ENCODE measurements at regions not wholly inside any gene's neighbourhood (a gene's known extent, or its start where the extent isn't known, plus 50 kb on each side); places are given as distances from the start of the nearest gene placed in this dataset.

DNA sequence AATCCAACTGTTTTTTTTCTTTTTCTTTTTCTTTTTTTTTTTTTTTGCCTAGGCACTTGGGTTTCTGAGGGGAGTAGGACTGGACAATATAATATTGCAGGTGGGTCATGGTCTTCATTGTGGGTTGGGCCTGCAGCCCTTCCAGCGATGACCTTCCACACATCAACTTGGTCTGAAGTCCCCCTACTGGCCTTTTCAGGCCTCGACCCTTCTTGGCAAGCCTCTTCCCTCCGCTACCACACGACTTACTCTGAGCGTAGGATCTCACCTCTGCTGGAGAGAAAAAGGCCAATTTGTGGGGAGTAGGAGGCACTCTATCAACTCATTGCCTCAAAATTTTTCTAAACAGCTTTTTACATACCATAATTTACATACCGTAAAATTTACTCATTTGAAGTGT, 51.1 kb upstream of the GRIK3 start:
- no peak overlapping the region for H3K27ac ChIP-seq
- H3K4me3 ChIP-seq: no peak overlapping the region

DNA sequence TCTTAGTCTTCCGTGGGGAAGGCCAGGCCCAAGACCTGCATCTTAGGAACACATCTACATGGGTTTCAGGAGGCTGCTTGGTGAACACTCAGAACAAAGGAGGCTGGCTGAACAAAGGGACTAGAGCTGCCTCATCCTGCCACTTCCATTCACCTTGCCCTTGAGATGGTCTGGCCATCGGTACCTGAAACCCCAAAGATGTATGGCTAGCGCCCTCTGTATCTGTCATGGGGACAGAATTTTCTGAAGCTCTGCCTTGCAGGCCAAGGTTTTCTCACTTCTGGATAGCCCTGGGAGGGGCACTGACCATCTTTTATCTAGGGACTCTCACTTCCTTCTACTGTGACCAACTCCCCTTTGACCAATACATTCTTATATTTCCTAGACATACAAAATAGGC, 55.4 kb upstream of the GRIK3 start:
- Histone ChIP-seq H3K4me3 (no peak overlapping the region), H3K27ac (no peak overlapping the region)

DNA sequence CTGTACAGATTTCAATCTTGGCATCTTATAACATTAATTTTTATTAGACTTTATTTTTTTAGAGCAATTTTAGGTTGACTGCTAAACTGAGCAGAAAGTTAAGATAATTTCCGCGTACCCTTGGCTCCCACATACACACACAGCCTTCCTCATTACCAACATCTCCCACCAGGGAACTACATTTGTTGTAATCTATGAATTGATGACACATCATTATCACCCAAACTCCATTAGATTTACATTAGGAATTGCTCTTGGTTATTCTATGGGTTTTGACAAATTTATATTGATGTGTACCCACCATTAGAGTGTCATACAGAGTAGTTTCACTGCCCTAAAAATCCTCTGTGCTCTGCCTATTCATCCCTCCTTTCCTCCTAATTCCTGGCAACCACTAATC, 56.4 kb upstream of the GRIK3 start:
- Histone ChIP-seq H3K4me3 (no peak overlapping the region), H3K27ac (no peak overlapping the region)

DNA sequence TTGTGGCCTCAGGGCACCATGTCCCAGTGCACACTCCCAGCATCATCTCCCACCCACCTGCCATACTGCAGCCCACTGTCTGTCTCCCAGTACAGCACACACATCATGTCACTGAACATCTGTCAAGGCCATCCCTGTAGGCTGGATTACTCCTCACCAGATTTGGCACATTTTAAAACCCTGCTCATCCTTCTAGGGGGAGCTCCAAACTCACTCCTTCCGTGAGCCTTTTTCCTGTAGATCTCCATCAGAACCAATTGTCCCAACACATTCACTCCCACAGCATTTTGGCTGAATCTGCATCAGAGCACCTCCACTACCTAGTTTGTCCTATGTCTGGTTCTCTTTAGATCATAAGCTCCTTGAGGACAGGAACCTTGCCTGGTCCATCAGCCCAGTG, 58.6 kb upstream of the GRIK3 start:
- H3K27ac ChIP-seq: no peak overlapping the region
- H3K4me3 ChIP-seq: no peak overlapping the region

DNA sequence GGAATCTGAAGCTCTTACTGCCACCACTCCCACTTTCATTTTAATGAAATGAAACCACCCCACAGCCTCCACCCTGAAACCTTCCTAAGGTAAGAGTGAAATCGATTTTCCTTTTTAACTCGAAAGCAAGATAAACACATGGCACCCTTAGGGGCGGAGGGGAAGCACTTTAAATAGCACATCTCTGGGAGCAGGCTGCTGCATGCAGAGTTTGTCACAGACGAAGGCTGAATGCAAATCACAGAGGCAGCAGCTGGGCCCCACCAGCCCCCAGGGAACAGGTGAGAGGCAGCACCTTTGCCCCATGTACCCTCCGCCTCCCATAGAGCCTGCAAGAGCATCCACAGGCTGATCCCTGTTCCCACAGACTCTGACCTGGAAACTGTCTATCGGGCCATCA, 60.0 kb upstream of the GRIK3 start:
- H3K27ac ChIP-seq: no peak overlapping the region
- no peak overlapping the region for H3K4me3 ChIP-seq

DNA sequence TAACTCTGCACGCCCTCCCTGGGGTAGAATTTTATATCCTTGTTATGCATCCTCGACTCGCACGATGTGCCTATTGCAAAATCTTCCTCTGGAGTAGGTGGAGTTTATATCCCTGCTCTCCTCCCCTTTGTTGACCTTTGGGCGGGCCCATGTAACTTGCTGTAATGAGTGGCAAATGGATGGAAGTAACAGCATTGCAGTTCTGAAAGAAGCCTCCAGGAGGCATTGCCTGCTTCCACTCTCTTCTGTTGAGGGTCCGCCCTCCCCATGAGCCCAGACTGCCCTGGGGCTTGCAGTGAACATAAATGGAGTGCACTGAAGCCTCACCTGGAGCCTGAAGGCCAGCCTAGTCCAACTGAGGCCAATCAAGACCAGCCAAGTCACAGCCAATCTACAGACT, 62.2 kb upstream of the GRIK3 start:
- H3K27ac ChIP-seq: no peak overlapping the region
- H3K4me3 ChIP-seq: no peak overlapping the region

DNA sequence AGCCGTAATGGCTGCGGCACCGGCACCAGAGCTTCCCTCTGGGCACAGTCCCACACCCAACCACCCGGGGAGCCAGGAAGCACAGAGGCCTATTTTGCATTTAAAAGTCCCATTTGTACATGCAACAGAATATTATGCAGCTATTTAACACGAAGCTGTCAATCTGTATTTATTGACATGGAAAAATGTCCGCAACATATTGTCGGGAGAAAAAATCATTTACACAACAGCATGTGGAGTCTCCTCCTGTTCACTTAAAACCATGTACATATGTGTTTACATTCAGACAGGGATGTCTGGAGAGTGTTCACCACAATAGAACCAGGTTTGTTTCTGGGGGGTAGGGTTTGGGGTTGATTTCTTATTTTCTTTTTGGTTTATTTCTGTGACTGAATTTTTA, 63.4 kb upstream of the GRIK3 start:
- no peak overlapping the region for H3K27ac ChIP-seq

DNA sequence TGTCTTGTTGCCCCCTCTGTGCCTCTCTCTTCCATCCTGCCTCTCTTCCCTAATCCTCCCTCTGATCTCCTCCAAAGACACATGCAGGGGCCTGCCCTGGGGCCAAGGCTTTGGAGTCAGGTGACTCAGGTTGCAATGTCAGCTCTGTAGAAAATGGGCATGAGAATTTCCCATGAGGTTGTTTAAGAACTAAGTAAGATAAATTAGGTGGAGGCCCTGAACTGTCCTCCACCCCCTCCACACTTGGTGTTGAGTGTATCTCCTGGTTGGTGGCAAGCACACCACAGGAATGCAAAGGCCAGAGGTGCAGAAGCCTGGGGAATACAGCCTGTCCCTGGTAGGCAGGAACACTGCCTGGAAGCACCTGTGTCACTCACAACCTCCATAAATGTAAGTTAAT, 63.9 kb upstream of the GRIK3 start:
- Histone ChIP-seq H3K27ac (no peak overlapping the region), H3K4me3 (no peak overlapping the region)

More for the DNA sequence above, 63.4 kb upstream of the GRIK3 start:
- no peak overlapping the region for H3K4me3 ChIP-seq

DNA sequence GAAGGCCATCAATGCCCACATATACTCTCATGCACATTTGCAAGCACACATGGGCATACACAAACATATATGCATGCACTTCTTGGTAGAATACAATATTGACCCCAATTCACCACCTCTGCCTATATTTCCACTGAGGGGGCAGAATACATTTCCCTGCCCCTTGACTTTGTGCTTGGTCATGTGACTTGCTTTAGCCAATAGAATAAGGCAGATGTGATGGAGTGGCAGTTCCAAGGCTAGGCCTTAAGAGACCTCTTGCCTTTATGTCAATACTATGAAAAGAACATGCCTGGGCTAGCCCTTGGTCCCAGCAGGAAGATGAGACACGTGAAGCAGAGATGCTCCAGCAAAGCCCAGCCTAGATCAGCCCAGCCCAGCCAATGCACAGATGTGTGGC, 66.0 kb upstream of the GRIK3 start:
- no peak overlapping the region for H3K27ac ChIP-seq
- no peak overlapping the region for H3K4me3 ChIP-seq

DNA sequence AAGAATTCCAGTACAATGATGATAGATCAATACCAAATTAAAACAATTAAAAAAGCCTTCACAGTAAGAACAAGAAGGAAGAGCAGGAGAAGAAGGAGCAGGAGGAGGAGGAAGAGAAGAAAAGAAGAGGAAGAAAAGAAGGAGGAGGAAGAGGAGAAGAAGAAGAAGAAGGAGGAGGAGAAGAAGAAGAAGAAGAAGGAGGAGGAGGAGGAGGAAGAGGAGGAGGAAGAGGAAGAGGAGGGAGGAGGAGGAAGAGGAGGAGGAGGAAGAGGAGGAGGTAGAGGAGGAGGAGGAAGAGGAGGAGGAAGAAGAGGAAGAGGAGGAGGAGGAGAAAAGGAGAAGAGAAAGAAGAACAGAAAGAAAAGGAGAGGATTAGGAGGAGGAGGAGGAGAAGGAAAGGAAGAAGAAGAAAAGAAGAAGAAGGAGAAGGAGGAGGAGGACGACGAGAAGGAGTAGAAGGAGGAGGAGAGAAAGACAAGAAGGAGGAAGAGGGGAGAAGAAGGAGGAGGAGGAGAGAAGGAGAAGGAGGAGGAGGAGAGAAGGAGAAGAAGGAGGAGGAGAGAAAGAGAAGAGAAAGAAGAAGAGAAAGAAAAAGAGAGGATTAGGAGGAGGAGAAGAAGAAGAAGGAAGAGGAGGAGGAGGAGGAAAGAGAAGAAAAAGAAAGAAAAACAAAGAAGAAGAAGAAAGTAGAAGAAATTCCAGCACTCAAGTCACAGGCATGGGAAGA, 68.5 kb upstream of the GRIK3 start:
- Histone ChIP-seq H3K4me3 (no peak overlapping the region), H3K27ac (no peak overlapping the region)

DNA sequence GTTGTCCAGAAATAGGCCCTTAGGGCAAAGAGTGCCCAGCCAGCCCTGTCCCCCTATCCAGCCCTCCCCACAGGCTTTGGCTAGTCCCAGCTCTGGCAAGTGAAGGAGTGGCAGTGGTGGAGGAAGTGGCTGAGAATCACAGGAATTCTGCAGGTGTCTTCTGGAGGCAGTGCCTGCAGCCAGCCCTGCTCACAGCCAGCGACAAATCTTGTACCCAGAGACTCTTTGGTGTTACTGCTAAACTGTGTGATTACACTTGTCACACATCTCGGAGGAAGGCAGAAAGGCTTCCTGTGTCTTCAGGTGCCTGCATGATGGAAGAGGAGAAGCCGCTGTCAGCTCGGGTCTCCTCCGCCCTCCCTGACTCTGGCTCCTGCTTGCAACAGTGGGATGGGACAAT, 71.6 kb upstream of the GRIK3 start:
- Histone ChIP-seq H3K4me3 (no peak overlapping the region), H3K27ac (no peak overlapping the region)

DNA sequence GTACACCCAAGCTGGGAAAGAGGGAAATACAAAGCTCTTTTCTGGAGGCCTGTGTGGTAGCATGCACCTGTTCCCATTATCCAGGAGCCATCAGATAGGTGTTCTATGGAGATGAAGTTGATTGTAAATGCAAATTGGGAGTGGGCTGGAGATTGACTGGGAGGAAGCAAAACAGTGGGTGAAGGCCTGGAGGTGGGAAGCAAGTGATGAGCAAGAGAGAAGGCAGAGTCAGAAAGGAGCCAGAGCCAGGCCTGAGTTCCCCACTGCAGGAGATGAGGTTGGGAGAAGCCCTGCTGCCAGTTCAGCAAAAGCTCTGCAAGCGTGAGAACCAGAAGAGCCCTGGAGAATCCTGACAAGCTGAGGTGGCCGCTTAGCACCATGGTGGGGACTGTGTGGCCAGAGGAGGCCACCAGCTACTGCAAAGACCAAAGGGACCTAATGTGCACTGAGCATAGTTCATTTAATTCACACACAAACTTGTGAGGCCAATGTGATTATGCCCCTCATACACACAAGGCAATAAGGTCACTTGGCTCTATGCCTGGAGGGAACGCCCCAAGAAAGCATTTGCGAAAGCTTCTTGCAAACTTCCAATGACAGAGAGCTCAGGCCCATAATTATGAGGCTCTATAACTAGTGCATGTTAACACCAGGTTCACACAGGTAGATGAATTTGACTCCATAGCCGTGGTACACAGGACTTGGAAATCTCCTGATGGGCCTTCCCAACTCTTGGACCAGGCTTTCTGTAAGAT, 73.0 kb upstream of the GRIK3 start:
- Histone ChIP-seq H3K27ac (no peak overlapping the region), H3K4me3 (no peak overlapping the region)

DNA sequence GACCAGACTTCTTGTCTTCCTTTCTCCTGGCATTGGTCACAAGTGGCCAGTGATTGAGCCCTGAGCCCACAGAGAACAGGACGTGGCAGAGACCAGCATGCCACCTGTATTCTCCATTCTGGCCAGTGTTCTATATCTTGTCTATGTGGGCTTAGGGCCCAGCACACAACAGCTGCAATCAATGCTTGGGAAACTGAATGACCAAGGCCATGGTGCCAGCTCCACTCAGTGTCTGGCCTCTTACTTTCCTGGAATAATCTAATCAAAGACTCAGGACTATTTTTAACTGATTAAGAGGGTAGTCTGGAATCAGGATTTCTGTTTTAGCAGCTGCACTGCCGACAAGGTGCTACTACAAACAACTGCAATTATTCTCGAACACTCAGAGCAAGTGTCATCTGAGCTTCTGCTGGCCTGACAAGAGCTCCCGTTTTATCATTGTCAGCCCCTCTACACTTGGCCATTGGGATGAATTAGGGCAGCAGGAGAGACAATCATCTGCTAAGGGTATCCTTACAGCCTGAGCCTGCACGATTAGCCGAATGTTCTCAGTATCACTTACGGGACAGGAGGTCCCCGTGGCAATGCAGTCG, 74.4 kb upstream of the GRIK3 start:
- no peak overlapping the region for H3K27ac ChIP-seq
- H3K4me3 ChIP-seq: no peak overlapping the region

DNA sequence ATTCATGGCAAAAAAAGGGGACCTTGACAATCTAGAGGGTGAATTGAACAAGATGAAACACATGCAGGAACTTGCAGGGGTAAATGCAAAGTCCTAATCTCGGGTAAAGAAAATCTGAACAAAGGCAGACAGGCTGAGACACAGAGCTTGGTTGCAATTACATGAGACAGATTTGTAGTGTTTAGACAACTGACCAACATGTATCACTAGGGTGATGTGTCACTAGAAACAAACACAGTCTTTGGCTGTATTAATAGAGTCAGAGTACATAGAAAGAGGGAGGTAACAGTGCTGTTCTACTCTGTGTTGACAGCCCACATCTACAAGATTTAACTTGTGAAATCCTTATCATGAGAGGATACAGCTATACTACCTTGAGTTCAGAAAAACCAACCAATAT, 78.1 kb upstream of the GRIK3 start:
- Histone ChIP-seq H3K4me3 (no peak overlapping the region), H3K27ac (no peak overlapping the region)

DNA sequence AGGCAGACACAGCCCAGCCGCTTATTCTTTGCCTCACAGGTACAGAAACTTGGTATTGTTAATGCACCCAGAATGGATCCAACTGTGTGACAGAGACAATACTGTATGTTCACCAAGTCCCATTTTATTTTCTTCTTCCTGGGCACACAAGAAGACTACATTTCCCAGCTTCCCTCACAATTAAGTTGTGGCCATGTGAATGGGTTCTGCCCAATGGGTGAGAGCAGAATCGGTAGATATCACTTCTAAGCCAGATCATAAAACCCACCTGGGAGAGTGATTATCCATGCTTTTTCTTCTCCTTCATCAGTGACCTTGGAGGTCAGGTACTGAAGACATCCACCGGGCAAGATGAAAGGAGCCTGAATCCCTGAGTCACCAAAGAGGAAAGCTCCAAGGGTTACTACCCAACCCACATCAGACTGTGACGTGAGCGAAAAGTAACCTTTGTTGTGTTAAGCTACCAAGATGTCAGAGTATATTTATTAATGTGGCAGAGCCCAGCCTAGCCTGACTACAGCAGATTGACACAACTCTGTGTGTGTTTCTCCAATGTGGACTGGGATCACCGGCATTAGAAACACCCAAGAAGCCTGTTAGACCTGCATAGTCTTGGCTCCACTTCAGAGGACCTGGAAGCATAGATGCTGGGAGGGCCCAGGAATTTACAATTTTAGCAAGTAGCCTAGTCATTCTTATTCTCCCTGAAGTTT, 79.1 kb upstream of the GRIK3 start:
- no peak overlapping the region for H3K27ac ChIP-seq
- H3K4me3 ChIP-seq: no peak overlapping the region

DNA sequence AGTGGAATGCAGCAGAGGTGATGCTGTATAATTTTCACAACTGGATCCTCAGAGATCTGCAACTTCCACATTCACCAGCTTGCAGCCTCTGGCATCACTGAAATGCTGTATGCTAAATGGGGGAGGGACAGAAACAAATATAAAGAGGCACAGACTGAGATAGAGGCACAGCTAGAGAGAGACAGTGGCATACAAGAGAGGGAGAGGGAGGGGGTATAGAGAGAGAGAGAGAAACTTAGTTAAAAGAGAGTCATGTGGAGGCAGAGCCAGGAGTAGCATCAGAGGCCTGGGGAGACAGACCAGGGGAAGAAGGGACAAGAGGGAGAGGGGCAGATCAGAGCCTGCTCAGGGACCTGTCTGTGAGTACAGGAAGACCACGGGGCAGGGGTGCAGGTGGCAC, 84.5 kb upstream of the GRIK3 start:
- H3K4me3 ChIP-seq: no peak overlapping the region
- H3K27ac ChIP-seq: no peak overlapping the region

DNA sequence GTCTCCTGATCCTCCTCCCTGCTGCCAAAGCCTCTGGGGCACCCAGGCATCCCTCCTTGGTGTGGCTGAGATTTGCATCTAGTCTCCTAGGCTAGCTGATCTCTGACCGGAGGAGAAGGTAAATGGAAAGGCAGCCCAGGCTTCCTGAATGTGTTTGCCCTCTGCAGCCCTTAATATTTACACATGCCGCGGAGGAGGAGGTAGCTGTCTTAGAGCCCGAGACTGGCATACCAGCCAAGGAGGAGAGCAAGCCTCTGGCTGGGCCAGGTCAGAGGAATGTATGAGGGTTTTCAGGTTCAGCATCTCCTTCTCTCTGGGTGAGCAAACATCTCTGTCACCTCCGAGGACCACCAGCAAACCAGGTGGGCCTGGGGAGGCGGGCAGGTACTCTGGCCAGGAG, 86.0 kb upstream of the GRIK3 start:
- Histone ChIP-seq H3K4me3 (no peak overlapping the region), H3K27ac (no peak overlapping the region)

DNA sequence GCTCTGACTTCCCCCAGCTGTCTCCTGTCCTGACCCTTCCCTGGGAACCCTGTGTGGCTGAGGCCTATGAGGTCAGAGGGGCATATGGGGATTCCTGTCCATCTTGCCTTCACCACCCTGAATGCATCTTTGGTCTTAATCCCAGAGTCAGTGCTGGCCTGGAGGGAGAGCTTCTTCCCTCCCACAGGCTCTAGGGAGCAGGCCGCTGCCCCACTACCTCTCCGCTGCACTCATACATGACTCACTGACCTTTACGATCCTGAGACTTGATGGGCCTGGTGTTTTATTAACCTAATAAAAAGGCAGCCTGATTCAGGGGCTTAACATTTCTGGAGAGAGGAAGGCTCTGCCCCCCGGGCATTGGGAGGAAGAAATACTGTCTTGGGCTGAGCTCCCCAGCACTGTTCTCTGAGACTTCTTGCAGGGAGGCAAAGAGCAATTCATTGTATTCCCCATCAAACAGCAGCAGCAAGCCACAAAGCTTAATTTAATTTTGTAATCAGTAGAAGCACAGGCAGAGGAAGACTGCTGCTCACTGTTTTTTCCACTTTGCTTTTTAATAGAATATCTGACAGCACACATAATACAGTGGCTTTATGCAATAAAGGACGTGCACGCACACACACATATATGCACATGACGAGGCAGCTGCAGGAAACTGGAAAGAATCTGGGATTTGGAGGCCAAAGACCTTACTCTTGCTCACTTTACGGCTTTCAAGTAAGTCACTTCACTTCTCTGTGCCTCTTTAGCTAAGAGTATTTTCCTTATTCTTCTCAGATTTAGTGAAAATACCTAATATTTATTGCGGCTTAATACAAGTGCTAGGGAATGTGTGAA, 89.2 kb upstream of the GRIK3 start:
- no peak overlapping the region for H3K4me3 ChIP-seq
- no peak overlapping the region for H3K27ac ChIP-seq

DNA sequence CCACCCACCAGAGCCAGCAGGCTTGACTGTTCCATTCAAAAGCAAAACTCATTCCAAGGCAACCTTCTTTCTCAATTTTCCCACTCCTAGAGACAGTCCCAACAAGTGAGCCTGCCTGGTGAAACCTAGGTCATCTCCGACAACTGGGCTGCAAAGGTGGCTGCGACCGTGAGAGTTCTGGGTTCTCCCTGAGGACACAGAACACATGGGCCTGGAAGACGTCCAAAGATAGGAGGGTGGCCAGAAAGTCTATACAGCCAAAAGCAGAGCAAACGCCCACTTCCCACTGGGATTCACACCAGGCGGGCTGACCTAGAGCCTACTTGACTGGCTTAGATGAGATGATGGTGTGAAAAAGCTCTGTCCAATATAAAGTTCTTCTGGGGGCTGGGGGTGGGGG, 90.2 kb upstream of the GRIK3 start:
- no peak overlapping the region for H3K27ac ChIP-seq
- no peak overlapping the region for H3K4me3 ChIP-seq

DNA sequence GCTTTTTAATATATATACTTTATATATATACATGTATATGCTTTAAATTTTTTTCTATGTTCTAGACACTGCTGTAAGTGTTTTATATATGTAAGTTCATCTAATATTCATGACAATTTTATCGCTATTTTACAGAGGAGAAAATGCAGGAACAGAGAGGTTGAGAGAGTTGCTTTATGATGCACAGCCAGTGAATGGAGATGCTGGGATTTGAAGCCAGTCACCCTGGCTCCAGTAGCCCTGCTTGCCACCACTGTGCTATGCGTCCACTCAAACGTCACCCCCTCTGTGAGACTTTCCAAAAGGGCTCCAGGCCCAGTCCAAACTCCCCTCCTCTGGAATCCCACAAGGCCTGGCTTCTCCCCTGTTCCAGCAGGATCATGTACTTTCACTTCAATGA, 91.0 kb upstream of the GRIK3 start:
- Histone ChIP-seq H3K4me3 (no peak overlapping the region), H3K27ac (no peak overlapping the region)
